Muscle of leg (tissue), 3 donors: ENCODE measurements at regions not wholly inside any gene's neighbourhood (a gene's known extent, or its start where the extent isn't known, plus 50 kb on each side); places are given as distances from the start of the nearest gene placed in this dataset.

Source experiments
- DNase-seq: peaks from one replicate; pipeline ENCODE4 v3.0.0; 2013
- H3K27ac ChIP-seq: one replicate; pipeline ENCODE4 v1.5.1; 2013; ENCODE audit warnings: mild to moderate bottlenecking, low read length, control low read depth
- H3K27me3 ChIP-seq: one replicate; pipeline ENCODE4 v1.6.1; 2013; ENCODE audit warnings: low read length; ENCODE audit not compliant: control insufficient read depth, insufficient read depth
- H3K36me3 ChIP-seq: one replicate; pipeline ENCODE4 v1.6.1; 2013; ENCODE audit warnings: low read length; ENCODE audit not compliant: control insufficient read depth, insufficient read depth
- H3K4me1 ChIP-seq: one replicate; pipeline ENCODE4 v1.6.1; 2013; ENCODE audit warnings: low read length; ENCODE audit not compliant: control insufficient read depth, insufficient read depth
- H3K4me3 ChIP-seq: one replicate; pipeline ENCODE4 v1.5.1; 2013; ENCODE audit warnings: low read length, control low read depth
- H3K9me3 ChIP-seq: replicated peaks from 2 replicates; pipeline ENCODE4 v1.6.1; 2013; ENCODE audit warnings: low read depth, low read length; ENCODE audit not compliant: control insufficient read depth
- WGBS: methylation state at CpG from one replicate; pipeline ENCODE4 v1.1.5; 2013; ENCODE audit warnings: missing lambda C conversion rate; ENCODE audit not compliant: insufficient coverage; 5-methylcytosine and 5-hydroxymethylcytosine counted together

GRCh38 chr20:12644461-12644860 lies 364.3 kb upstream of the SPTLC3 start:
- no peak for DNase-seq
- Histone ChIP-seq H3K36me3 (no peaks in the 10 kb centered on the region), H3K4me3 (no peak overlapping the region), H3K27me3 (no peaks in the 10 kb centered on the region), H3K4me1 (peaks cover 3% of the 10 kb centered on the region), H3K27ac (no peak overlapping the region), H3K9me3 (no peaks in the 10 kb centered on the region)
- no CpG with 5 or more reads among the region's 2 CpGs for WGBS

- no CpG with 5 or more reads among the region's 2 CpGs for WGBS
- H3K27ac ChIP-seq: no peak overlapping the region
- H3K9me3 ChIP-seq: no peaks in the 10 kb centered on the region
- no peaks in the 10 kb centered on the region for H3K27me3 ChIP-seq
- no peaks in the 10 kb centered on the region for H3K4me1 ChIP-seq
- no peaks in the 10 kb centered on the region for H3K36me3 ChIP-seq
- H3K4me3 ChIP-seq: no peak overlapping the region
- DNase-seq: peak; percentile 3
Measured at GRCh38 chr20:12649234-12649633, 359.5 kb upstream of the SPTLC3 start.

- no peak overlapping the region for H3K4me3 ChIP-seq
- no peaks in the 10 kb centered on the region for H3K36me3 ChIP-seq
- no peaks in the 10 kb centered on the region for H3K27me3 ChIP-seq
- no peak overlapping the region for H3K27ac ChIP-seq
- no peaks in the 10 kb centered on the region for H3K4me1 ChIP-seq
- H3K9me3 ChIP-seq: no peaks in the 10 kb centered on the region
- no peak for DNase-seq
Measured at GRCh38 chr20:12653642-12654041, 355.1 kb upstream of the SPTLC3 start.

GRCh38 chr20:12659942-12660341 lies 348.8 kb upstream of the SPTLC3 start:
- Histone ChIP-seq H3K4me3 (no peak overlapping the region), H3K27me3 (no peaks in the 10 kb centered on the region), H3K4me1 (peaks cover 5% of the 10 kb centered on the region), H3K9me3 (peaks cover 7% of the 10 kb centered on the region), H3K27ac (peak overlapping the region; percentile 21), H3K36me3 (no peaks in the 10 kb centered on the region)
- WGBS: no CpG with 5 or more reads among the region's 1 CpG
- DNase-seq: peak; percentile 45

GRCh38 chr20:12660918-12661317 lies 347.9 kb upstream of the SPTLC3 start:
- peak; percentile 79 for DNase-seq
- peaks cover 5% of the 10 kb centered on the region for H3K4me1 ChIP-seq
- no peak overlapping the region for H3K4me3 ChIP-seq
- H3K9me3 ChIP-seq: peaks cover 7% of the 10 kb centered on the region
- H3K27me3 ChIP-seq: no peaks in the 10 kb centered on the region
- WGBS: no CpG with 5 or more reads among the region's 2 CpGs
- H3K27ac ChIP-seq: peak overlapping the region; percentile 13
- H3K36me3 ChIP-seq: no peaks in the 10 kb centered on the region

GRCh38 chr20:12670301-12670700 lies 338.5 kb upstream of the SPTLC3 start:
- Histone ChIP-seq H3K27ac (no peak overlapping the region), H3K4me1 (no peaks in the 10 kb centered on the region), H3K27me3 (no peaks in the 10 kb centered on the region), H3K9me3 (no peaks in the 10 kb centered on the region), H3K36me3 (no peaks in the 10 kb centered on the region), H3K4me3 (no peak overlapping the region)
- no peak for DNase-seq
- WGBS: no CpG with 5 or more reads among the region's 1 CpG

- DNase-seq: no peak
- Histone ChIP-seq H3K4me3 (no peak overlapping the region), H3K4me1 (no peaks in the 10 kb centered on the region), H3K36me3 (no peaks in the 10 kb centered on the region), H3K9me3 (no peaks in the 10 kb centered on the region), H3K27ac (no peak overlapping the region), H3K27me3 (no peaks in the 10 kb centered on the region)
- WGBS: 60% methylated on average over 1 of the region's 5 CpGs
Measured at GRCh38 chr20:12673352-12673751, 335.4 kb upstream of the SPTLC3 start.

GRCh38 chr20:12677925-12678324 lies 330.8 kb upstream of the SPTLC3 start:
- DNase-seq: no peak
- no CpG with 5 or more reads among the region's 1 CpG for WGBS
- H3K27ac ChIP-seq: no peak overlapping the region

GRCh38 chr20:12679447-12679846 lies 329.3 kb upstream of the SPTLC3 start:
- Histone ChIP-seq H3K27me3 (no peaks in the 10 kb centered on the region), H3K9me3 (no peaks in the 10 kb centered on the region), H3K4me3 (no peak overlapping the region), H3K27ac (no peak overlapping the region), H3K36me3 (no peaks in the 10 kb centered on the region), H3K4me1 (no peaks in the 10 kb centered on the region)
- no peak for DNase-seq
- no CpG with 5 or more reads among the region's 1 CpG for WGBS

More at GRCh38 chr20:12677925-12678324, 330.8 kb upstream of the SPTLC3 start:
- no peak overlapping the region for H3K4me3 ChIP-seq
- no peaks in the 10 kb centered on the region for H3K9me3 ChIP-seq
- H3K36me3 ChIP-seq: no peaks in the 10 kb centered on the region
- H3K4me1 ChIP-seq: no peaks in the 10 kb centered on the region
- H3K27me3 ChIP-seq: no peaks in the 10 kb centered on the region

- Histone ChIP-seq H3K4me1 (no peaks in the 10 kb centered on the region), H3K27me3 (no peaks in the 10 kb centered on the region), H3K36me3 (no peaks in the 10 kb centered on the region), H3K4me3 (no peak overlapping the region), H3K27ac (no peak overlapping the region), H3K9me3 (no peaks in the 10 kb centered on the region)
- no peak for DNase-seq
Measured at GRCh38 chr20:12682613-12683012, 326.2 kb upstream of the SPTLC3 start.

- H3K36me3 ChIP-seq: no peaks in the 10 kb centered on the region
- no peak overlapping the region for H3K4me3 ChIP-seq
- WGBS: 87% methylated on average over 4 of the region's 4 CpGs
- no peak for DNase-seq
- H3K27me3 ChIP-seq: no peaks in the 10 kb centered on the region
- H3K4me1 ChIP-seq: no peaks in the 10 kb centered on the region
- no peak overlapping the region for H3K27ac ChIP-seq
- H3K9me3 ChIP-seq: no peaks in the 10 kb centered on the region
Measured at GRCh38 chr20:12687476-12687875, 321.3 kb upstream of the SPTLC3 start.
